Left kidney (tissue), 1 donor: ENCODE measurements at regions not wholly inside any gene's neighbourhood (a gene's known extent, or its start where the extent isn't known, plus 50 kb on each side); places are given as distances from the start of the nearest gene placed in this dataset.

Experiments
- DNase-seq: peaks from one replicate; pipeline ENCODE4 v3.0.0-alpha.2; 2013

DNA sequence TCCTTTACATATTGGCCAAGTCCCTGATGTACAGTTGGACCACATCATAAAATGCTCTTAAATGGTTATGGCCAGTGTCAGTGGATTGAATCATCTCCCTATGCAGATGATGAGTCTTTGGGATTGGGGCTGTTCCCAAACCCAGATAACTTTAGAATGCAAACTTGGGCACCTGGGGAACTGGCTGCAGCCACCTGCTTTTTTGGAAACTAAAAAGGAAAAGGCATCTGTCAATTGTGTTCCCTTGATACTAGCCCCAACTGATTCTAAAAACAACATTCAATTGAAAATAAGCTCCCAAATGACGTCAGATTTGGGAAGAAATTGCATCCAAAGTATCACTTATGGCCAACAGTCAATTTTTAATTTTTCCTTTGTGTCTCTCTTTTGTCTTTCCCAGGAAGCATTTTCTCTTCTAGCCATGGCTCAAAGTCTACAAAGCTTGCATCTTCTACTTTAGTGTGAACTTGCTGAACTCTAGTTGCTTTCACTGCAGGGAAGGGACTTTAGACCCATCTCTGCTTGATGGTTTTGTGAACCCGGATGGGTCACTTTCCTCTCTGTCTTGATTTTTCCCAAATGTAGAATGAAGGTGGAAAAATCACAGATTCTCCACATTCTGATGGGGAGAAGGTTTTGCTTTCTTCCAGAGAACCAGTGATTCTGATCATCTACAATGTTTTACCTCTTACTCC, 402.3 kb upstream of the USP24 start:
- DNase-seq = no peak

DNA sequence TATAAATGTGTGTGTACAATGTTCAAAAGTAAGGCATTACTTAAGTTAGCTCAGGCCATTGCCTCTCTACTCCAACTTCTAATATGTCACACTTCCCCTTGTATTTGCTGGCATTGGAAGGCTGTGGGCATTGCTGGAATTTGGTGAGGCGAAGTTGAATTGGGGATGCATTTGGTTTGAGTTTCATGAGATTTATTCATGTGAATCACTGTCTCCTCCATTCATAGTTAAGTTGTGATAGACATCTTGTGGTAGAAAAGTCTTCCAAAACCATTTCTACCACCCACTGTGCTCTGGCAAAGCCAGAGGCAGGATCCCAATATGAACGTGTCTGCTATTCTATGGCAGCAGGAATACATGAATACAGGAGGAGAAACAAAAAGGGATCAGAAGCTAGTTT, 397.8 kb upstream of the USP24 start:
- no peak for DNase-seq

DNA sequence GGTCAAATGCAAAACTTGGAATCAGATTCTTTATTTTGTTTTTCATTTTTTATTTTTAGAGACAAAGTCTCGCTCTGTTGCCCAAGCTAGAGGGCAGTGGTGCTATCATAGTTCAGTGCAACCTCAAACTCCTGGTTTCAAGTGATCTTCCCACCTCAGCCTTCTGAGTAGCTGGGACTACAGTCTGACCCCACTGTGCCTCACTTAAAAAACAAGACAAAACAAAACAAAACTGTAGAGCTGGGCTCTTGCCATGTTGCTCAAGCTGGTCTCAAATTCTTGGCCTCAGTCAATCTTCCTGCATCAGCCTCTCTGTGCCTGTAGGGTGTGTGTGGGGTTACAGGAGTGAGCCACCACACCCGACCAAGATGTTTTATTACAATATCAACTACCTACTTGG, 396.0 kb upstream of the USP24 start:
- DNase-seq = no peak

DNA sequence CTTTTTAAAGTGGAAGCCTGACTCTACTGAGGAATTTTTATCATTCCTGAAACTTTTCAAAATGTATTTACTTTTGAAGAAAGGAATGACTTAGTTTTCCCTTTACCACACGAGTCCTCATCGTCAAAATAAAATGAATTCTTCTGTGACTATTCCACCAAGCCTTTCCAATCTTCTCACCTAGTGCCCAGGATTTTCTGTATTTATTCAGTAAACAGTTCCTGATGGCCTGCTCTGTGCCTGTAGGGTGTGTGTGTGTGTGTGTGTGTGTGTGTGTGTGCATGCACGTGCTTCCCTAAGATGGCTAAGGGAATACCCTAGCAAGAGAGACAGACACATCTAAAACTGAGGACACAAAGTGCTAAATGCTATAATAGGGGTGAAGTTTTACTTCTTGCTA, 395.0 kb upstream of the USP24 start:
- DNase-seq = no peak

DNA sequence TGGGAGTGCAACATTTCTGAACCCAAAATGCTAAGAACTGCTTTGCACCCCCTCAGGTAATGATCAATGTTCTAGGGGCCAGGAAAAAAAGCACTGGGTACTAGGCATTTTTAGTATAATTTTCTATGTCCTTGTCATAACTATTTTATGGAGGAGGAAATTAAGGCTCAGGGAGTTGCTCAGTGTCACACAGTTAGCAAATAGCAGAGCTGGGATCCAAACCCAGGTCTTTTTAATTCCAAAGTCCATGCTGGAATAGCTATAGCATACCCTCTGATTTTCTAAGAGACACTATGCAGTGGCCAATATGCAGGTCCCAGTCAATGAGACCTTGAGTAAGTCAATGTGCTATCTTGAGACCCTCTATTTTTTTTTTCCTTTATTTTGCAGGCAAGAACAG, 394.5 kb upstream of the USP24 start:
- no peak for DNase-seq

DNA sequence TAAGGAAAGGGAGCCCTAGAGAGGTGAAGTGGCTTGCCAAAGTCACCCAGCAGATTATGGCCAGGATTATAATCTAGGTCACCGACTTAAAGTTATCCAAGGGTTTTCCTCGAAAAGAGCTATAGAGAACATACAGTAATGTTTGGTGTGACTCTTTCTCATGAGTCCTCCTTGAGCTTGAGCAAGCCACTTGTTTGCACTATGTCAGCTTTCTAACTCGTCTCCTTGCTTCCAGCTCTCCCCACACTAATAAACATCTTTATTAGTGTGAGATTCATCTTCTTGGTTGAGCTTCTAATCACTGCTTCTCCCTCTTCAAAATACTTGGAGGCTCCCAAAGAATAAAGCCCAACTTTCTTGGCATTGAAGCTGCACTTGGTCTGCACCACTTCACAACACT, 390.0 kb upstream of the USP24 start:
- no peak for DNase-seq

DNA sequence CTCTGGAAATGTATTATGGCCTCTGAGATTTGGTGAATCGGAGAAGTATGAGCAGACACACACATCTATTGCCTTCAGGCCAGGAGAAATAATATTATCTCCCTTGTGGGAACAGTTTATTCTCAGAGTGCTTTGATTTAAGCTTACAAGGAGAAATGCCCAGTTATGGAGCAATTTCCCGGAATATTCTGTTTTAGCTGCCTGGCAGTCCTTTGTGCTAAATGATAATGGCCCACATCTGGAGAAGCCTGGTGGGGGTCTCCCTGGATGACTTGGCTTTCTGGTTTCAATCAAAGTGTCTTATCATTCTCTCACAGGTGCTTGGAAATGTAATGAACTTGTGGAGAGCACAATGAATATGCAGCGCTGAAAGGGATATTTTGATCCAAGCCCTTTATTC, 389.6 kb upstream of the USP24 start:
- DNase-seq = no peak

DNA sequence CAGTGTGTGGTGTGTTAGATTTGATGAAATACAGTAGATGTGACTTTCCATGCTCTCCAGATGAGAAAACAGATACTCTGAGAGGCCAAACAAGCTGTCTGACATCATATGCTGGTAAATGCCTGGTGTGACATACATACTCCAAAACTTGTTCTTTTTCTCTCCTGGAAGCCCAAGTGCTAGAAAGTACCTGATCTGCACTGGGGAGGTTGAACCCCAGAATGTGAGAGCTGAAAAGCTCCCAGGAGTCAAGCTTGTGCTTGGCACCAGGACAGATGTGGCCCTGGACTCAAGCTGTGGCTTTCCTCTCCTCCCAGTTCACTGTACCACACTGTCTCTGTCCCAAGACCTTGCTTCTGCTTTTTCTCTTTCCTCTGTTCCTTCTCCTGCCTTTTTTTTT, 389.0 kb upstream of the USP24 start:
- no peak for DNase-seq

DNA sequence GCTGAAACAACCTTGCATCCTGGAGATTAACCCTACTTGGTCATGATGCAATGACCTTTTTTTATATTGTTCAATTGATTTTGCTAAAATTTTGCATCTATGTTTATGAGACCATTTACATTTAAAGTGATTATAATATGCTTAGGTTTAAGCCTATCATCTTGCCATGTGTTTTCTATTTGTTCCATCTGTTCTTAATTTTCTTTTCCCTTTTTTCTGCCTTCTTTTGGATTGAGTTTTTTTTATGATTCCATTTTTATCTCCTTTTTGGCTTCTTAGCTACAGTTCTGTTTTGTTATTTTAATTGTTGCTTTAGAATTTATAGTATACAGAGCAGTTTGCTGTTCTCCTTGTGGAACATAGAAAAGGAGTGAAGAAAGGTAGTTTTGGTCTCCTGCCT, 385.1 kb upstream of the USP24 start:
- no peak for DNase-seq

DNA sequence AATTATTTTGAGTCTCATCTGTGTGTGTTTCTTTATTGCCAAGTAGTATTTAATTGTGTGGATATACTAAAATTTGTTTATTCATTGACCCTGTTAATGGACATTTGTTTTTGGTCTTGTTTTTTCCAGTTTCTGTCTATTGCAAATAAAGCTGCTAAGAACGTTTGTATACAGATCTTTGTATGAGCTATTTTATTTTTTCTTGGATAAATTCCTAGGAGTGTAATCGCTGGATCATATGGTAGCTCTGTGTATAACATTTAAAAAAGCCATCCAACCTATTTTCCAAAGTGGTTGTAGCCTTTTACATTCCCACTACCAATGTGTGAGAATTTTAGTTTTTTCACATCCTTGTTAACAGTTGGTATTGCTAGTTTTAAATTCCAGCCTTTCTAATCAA, 382.7 kb upstream of the USP24 start:
- DNase-seq = no peak

DNA sequence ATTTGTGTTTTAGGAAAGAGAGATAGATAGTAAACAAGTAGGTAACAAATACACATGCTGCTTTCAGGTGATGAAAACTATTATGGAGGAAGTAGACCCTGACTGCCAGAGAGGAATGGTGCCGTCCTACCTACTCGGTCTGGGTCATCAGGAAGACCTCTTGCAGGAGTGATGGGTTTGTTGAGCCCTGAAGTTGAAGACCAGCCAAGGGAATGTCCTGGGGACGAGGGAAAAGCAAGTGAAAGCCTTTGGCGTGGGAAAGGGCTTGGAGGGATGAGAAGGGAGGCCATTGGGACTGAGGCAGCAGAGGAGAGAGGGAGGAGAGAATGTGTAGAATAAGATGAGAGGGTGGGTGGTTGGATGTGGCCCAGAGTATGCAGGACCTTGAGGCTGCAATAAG, 379.5 kb upstream of the USP24 start:
- no peak for DNase-seq

DNA sequence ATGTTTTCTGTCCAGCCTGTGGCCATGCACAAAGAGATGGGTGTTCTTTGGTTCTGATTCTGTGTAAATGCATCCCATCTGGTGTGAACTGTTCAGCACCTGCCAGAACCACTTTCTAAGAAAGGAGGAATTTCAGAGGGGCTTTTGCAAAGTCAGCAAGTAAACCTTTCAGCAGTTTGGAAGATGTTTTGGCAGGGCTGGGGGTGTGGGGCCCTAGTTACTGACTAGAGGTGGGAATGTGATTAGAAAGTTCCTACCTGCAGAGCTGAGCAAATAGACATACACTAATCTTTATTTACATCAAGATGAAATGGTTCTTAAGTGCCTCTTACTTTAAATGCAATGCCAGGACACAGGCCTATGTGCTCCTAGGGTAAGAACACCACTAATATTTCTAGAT, 378.1 kb upstream of the USP24 start:
- DNase-seq = no peak

DNA sequence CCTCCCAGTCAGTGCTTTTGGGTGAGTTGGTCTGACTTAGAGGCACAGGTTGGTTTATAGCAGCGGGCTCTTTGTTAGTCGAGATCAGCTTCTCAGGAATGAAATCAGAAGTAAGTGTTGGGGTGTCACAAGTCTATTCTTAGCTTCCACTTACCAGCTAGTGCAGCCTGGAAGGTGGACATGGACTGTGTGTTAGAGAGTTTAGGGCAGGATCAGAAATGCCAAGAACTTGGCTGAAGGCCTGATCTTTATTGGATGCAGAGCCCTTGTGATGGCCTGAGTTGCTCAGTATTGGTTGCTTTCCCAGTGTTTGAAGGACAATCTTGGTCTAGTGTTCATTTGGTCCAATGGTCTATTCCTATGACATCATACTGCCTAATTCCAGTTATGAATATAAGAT, 377.0 kb upstream of the USP24 start:
- DNase-seq = no peak

DNA sequence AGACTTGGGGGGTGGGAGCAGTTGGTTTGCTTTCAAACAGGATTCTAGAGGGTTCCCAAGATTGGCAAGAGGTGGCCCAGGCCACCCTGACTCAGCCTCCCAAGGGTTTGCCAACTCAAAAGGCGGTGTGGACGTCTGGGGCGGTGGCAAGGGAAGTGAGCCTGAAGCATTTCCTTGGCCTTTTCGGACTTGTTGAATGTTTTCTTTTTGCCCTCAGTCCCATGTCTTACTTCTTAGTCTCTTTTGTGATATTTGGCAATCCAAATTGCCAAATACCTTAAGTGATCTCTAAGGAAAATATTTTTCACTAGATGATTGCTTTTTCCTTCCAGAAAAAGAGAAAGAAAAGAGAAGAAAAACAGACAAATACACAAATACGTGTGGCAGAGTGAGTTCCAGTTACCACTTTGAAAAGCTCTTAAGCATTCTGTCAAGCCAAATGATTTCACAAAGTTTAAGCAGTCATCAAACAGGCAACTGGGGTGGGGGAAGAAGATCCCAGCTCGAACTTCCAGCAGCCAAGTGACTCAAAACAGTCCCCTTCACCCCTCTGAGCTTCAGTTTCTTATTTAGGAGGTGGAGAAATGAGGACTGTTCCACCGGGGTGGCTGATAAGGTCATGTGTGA, 374.6 kb upstream of the USP24 start:
- DNase-seq = no peak

DNA sequence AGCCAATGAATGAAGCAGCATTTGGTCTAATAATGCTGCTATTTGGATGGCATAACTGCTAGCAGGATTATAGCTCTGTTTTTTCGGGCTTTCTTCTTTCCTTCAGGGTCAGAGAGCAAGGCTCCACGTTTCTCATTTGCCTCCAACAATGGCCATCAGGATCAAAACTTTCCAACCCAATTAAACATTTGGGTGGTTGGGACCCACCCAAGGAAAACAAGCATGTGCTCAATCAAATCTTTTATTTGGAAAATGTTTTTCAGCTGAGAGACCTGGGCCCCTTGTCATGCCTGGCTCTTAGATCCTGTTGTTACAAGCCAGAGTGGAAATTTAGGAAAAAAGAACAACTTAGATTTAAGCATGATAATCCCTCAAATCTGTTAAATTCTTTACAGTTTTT, 373.1 kb upstream of the USP24 start:
- DNase-seq = no peak

DNA sequence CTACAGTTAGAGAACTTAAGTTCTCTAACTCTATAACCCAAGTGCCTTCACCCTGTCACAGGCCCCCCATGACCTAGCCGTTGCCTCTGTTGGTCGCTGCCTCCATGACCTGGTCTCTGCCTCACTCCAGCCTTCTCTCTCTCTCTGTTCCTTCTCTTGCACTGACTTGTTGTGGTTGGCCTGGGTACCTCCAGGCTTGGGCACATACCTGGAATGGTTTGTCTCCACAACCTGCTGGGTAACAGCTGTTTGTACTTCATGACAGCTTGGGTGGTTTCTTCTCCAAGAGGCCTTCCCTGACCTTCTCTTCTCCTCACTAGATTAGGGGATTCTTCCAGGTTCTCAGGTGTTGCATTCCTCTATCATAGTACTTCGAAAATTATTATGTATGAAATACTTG, 371.6 kb upstream of the USP24 start:
- DNase-seq = no peak

DNA sequence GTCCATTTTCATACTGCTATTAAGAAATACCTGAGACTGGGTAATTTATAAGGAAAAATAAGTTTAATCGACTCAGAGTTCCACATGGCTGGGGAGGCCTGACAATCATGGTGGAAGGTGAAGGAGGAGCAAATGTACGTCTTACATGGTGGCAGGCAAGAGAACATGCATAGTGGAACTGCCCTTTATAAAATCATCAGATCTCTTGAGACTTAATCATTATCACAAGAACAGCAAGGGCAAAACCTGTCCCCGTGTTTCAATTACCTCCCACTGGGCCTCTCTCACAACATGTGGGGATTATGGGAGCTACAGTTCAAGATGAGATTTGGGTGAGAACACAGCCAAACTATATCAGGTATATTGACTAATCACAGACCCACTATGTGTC, 370.2 kb upstream of the USP24 start:
- no peak for DNase-seq

DNA sequence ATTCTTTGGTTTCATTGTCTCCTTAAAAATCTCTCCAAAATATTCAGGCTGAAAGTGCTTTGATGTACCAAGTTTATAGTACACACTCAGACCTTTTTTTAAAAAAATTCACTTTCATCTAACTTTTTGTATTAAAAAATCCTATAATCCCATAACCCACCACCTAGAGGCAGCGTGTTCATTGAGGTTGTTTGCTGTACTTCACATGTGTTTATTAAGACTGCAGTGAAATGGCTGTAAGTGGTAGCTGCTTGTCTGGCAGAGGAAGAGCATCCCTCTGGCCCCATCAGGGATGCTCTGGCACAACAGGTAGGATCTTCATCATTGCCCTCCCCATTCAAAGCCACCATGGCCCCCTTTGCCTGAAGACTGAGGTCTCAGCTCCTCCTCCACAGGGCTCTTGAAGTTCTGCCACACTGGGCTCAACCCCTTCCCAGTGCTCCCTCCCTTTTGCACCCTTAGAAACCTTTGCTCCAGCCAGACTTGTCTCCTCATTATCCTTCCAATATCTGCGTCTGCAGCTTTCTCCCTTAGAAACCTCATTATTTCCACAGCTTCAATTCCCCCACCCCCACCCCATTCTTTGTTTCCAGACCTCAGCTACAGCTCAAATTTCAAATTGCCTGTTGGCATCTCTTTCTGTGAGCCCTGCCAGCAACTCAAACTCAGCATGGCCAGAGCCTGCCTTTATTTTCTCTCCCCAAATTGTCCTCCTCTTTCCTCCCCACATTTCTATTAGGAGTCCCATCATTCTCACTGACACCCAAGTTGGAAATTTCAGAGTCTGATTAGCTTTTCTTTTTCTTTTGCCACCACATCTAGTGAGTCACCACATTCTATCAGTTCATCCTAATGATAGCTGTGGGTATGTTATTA, 369.6 kb upstream of the USP24 start:
- peak; percentile 38 for DNase-seq

DNA sequence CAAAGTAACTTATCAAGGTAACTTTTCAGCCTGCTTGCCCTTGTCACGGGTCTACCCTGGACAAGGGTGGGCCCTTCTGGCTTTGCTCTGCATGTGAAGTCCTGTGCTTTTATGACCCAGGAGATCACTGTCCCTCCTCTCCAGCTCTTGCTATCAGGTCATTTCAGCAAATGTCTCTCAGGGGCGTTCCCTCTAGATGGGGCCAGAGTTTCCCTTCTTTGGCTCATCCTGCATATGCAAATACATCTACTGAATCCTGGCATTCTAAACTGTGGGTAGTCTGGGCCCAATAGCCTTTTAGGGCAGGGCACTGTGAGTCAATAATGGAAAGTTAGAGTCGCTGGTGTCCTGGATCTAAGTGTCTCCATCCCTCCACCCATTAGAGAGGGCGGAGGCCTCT, 366.9 kb upstream of the USP24 start:
- no peak for DNase-seq

DNA sequence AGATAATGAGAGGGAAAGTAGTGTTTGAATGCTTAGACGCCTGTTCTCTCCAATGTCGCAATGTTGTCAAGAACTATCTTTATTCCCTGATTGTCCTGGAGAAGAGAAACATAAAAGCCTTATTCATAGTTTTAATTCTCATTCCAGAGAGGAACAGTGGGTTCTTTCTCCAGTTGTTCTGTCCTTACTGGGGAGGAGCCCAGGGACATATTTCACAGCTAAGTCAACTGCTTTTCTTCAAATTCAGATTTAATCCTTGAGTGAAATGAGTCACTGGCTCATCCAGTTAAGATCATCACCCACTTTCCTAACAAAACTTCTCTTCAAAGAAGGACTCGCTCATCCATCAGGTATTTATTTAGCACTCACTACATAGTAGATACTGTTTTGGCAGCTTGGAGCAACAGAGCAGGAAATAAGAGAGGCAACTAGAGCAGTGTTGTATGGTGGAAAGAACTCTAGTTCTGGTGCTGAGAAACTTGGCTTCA, 365.7 kb upstream of the USP24 start:
- DNase-seq = no peak

DNA sequence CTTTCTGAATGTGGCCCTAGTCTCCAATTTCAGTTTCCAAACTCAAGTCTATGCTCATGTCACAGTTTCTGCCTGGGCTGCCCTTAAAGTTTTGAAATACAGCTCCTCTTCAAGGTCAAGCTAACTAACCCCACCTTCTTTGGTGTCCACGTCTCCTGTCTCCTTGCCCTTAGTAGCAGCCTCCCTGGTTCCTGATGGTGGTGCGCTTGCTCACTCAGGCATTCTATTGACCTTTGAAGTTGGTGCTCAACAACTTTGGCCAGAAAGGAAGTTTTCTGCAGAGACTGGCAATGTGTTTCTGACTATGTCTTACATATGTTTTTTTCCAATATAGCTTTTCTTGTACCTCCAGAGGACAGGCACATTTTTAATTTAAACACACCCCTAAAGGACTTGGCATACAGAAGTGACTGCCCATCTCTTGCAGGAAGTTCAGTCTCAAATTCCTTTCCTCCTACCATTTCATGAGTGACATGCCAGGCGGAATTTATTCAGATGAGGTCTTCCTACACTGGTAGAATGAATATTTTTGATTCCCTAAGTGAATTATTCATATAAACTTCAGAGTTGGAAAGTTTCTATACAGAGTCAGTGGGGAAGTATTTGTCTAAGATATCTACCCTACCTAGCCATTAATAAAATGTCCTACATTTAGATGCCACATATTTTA, 364.3 kb upstream of the USP24 start:
- no peak for DNase-seq

DNA sequence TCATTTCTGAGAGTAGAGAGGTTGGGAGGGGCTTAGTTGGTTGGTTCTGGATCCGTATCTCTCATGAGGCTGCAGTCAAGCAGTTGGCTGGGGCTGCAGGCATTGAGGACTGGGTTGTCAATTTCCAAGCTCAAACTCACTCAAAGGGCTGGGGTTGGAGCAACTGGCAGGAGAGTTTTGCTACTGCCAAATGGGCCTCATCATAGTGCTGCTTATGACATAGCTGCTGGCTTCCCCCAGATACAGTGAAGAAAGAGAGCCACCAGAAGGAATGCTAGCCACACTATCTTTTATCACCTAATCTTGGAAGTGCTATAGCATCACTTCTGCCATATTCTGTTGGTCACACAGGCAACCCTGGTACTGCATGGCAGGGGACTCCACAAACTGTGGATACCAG, 363.5 kb upstream of the USP24 start:
- no peak for DNase-seq
